ENCODE measurements at regions not wholly inside any gene's neighbourhood (a gene's known extent, or its start where the extent isn't known, plus 50 kb on each side); places are given as distances from the start of the nearest gene placed in this dataset.

DNA sequence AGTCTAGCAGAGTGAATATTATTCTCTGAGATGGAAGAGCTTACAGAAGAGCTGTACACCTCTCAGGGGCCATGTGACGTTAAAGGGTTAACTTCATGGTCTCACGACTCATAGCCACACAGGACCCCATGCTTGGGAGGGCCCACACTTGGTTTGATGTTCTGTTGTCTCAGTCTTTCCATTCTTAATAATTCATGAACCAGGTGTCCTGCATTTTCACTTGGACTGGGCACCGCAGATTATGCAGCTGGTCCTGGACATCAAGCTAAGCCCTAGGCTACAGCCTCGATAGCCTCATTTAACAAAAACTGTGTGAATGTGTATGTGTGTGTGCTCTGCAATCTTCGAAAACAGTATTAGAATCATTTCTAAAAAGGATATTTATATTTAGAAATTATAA lies 323.5 kb downstream of the PLK2 start:
- ChIA-PET POLR2A (no interaction called here), CTCF (no interaction called here)
- no peak for DNase-seq (ENCODE audit: low read depth, low spot score)
- no peak overlapping the region for H3K4me3 ChIP-seq (ENCODE audit: low read depth, low read length)
- TF ChIP-seq, protein P1, sequence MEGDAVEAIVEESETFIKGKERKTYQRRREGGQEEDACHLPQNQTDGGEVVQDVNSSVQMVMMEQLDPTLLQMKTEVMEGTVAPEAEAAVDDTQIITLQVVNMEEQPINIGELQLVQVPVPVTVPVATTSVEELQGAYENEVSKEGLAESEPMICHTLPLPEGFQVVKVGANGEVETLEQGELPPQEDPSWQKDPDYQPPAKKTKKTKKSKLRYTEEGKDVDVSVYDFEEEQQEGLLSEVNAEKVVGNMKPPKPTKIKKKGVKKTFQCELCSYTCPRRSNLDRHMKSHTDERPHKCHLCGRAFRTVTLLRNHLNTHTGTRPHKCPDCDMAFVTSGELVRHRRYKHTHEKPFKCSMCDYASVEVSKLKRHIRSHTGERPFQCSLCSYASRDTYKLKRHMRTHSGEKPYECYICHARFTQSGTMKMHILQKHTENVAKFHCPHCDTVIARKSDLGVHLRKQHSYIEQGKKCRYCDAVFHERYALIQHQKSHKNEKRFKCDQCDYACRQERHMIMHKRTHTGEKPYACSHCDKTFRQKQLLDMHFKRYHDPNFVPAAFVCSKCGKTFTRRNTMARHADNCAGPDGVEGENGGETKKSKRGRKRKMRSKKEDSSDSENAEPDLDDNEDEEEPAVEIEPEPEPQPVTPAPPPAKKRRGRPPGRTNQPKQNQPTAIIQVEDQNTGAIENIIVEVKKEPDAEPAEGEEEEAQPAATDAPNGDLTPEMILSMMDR (IDR thresholded peaks at IDR 0.05; ENCODE audit: insufficient read depth, low read length, missing control alignments), result no peak

DNA sequence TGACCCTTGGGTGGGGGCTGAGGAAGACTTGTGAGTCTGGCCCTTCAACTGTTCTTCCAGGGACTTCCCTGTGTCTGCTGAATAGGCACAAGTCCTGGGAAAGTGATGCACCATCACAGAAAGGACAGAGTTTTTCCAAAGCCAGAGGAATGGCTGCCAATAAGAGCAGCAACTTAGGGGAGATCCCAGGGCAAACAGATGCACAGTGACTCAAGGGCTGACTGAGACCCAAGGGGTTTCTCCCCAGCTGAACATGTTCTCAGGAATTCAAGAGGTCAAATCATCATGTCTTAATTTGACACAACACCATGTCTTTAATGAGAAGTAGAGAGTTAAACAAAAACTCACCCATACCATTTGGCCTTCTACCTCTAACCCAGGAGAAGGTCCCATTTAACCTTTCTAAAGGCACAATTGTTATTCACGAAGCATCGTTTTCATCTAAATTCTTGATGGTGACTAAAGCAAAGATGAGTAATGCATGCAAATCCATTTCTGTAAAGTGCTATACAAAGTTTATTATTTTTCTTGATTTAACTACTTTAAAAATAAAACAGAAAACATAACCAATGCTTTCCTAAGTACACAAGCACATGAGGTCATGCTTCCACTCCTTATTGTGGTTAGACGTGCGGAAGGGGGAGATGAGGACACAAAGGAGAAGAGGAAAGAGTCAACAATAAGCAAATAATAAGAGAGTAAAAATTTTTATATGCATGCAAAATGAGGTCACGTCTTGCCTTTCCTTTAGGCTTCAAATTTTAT lies 324.1 kb downstream of the PLK2 start:
- H3K4me3 ChIP-seq (ENCODE audit: low read depth, low read length), result no peak overlapping the region
- ChIA-PET POLR2A (interaction anchor here (0.6 kb wide), 1 partner anchor 316 kb away, joined by 3 read pairs; no protein-coding TSS in a partner anchor), CTCF (no interaction called here)
- TF ChIP-seq, protein P1 (IDR thresholded peaks at IDR 0.05; ENCODE audit: insufficient read depth, low read length, missing control alignments), result no peak
- DNase-seq (ENCODE audit: low read depth, low spot score), result no peak

DNA sequence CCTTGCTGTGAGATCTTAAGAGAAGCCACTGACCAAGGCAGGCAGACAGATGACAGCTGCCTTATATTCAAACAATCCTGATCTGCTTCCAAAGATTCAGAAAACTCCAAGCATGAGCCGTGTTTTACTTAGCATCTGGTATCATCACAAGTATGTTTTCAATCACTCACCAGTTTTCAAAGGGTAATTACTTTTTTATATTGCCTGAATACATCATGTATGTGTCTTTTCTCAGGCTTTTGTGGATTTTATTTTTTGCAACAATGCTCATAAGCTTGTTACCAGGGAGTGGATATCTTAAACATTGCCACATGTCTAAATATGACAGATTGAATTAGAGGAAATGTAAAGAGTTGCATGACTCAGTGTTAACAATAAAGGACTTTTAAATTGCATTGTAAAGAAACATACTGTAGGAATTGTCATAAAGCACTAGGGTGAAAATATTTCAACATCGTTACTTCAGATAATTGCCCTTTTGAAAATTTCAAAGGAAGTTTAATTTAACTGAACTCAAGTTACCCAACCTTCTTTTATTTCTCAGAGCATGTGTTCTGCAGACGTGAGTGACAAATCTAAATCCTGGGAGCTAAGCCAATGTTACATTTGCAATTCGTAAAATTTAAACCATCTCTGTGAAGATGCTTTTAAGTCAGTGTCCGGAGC lies 326.1 kb downstream of the PLK2 start:
- POLR2A ChIA-PET, result interaction anchor here (1.9 kb wide), 1 partner anchor 326 kb away, joined by 10 read pairs; the partner anchor contains the start of gene PLK2
- TF ChIP-seq, protein P1 (IDR thresholded peaks at IDR 0.05; ENCODE audit: insufficient read depth, low read length, missing control alignments), result no peak
- CTCF ChIA-PET, result interaction anchor here (1.1 kb wide), 1 partner anchor 835 kb away, joined by 3 read pairs; no protein-coding TSS in a partner anchor
- no peak for DNase-seq (ENCODE audit: low read depth, low spot score)
- H3K4me3 ChIP-seq (ENCODE audit: low read depth, low read length), result no peak overlapping the region; the same call in 1 of the 2 replicates

DNA sequence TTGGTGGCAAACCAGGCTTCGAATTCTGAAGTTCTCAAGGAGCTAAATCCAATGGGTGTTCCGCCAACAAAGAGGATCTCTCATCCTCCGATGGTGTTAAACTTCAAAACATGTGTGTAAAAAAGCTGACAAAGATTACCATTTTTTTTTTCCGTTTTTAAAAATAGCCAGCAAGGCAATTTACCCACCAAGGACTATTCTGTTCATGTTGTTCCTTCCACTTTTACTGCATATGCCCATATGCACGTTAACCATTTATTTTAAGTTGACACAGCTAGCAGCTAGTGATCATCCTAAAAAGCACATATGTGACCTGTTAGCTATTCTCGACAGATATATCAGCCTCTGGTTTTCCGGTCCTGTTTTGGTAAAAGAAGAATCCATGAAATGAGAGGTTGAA lies 326.7 kb downstream of the PLK2 start:
- ChIA-PET POLR2A (interaction anchor here (0.6 to 1.9 kb wide), 2 partner anchors 9 to 327 kb away, joined by 3 to 10 read pairs; partner anchors contain the start of gene PLK2), CTCF (interaction anchor here (1.1 kb wide), 1 partner anchor 835 kb away, joined by 3 read pairs; no protein-coding TSS in a partner anchor)
- no peak overlapping the region; the same call in 1 of the 2 replicates for H3K4me3 ChIP-seq (ENCODE audit: low read depth, low read length)
- DNase-seq (ENCODE audit: low read depth, low spot score), result no peak
- TF ChIP-seq, protein P1 (IDR thresholded peaks at IDR 0.05; ENCODE audit: insufficient read depth, low read length, missing control alignments), result no peak

- H3K4me3 ChIP-seq (ENCODE audit: low read depth, low read length), result no peak overlapping the region
- ChIA-PET CTCF (no interaction called here), POLR2A (no interaction called here)
- no peak for DNase-seq (ENCODE audit: low read depth, low spot score)
- TF ChIP-seq, protein P1 (IDR thresholded peaks at IDR 0.05; ENCODE audit: insufficient read depth, low read length, missing control alignments), result no peak
Measured at GRCh38 chr5:58127255-58128220, 332.3 kb downstream of the PLK2 start.

All from AG04449 (cell line).